ENCODE measurements at regions not wholly inside any gene's neighbourhood (a gene's known extent, or its start where the extent isn't known, plus 50 kb on each side); places are given as distances from the start of the nearest gene placed in this dataset.

GRCh38 chr18:45320724-45321123 is 294.6 kb upstream of the SLC14A2 start:
- Histone ChIP-seq H3K27ac (peak overlapping the region in 1 of 2 donors; percentile 12), H3K27me3 (no peaks in the 10 kb centered on the region), H3K36me3 (no peaks in the 10 kb centered on the region), H3K4me1 (peaks cover 0 to 4% of the 10 kb centered on the region in 2 donors), H3K4me3 (no peak overlapping the region), H3K9me3 (no peaks in the 10 kb centered on the region)
- DNase-seq, result peak in 1 of 2 donors; percentile 24
- intact Hi-C loops (cut with DNase I; ENCODE audit: low total_unique reads), result no loop called here
- TF ChIP-seq POLR2A (IDR thresholded peaks at IDR 0.05), result no peak
- TF ChIP-seq, protein P1, sequence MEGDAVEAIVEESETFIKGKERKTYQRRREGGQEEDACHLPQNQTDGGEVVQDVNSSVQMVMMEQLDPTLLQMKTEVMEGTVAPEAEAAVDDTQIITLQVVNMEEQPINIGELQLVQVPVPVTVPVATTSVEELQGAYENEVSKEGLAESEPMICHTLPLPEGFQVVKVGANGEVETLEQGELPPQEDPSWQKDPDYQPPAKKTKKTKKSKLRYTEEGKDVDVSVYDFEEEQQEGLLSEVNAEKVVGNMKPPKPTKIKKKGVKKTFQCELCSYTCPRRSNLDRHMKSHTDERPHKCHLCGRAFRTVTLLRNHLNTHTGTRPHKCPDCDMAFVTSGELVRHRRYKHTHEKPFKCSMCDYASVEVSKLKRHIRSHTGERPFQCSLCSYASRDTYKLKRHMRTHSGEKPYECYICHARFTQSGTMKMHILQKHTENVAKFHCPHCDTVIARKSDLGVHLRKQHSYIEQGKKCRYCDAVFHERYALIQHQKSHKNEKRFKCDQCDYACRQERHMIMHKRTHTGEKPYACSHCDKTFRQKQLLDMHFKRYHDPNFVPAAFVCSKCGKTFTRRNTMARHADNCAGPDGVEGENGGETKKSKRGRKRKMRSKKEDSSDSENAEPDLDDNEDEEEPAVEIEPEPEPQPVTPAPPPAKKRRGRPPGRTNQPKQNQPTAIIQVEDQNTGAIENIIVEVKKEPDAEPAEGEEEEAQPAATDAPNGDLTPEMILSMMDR (IDR thresholded peaks at IDR 0.05), result no peak

DNA sequence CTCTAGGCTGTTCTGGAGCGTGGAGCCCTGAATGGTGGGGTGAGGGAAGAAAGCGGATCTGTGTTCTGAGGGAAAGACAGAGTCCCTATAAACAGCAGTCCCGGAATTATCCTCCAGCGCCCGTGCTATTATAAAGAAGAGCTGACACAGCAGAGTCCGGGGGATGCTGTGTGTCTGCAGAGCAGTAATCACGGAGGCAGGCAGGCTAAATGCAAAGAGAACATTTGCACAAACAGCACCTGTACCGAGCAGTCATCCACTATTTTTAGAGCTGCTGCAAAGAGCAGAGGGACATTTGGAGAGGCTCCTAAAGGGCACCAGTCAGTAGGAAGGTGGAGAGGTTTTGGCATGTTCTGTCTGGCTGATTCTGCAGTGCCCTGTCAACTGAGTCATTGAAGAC is 293.8 kb upstream of the SLC14A2 start:
- TF ChIP-seq POLR2A (IDR thresholded peaks at IDR 0.05), result no peak
- TF ChIP-seq, protein P1 (IDR thresholded peaks at IDR 0.05), result no peak
- H3K27me3 ChIP-seq, result no peaks in the 10 kb centered on the region
- no peaks in the 10 kb centered on the region for H3K9me3 ChIP-seq
- intact Hi-C loops (cut with DNase I; ENCODE audit: low total_unique reads), result no loop called here
- H3K4me3 ChIP-seq, result no peak overlapping the region
- H3K36me3 ChIP-seq, result no peaks in the 10 kb centered on the region
- H3K27ac ChIP-seq, result no peak overlapping the region
- DNase-seq, result no peak
- peaks cover 0 to 4% of the 10 kb centered on the region in 2 donors for H3K4me1 ChIP-seq

DNA sequence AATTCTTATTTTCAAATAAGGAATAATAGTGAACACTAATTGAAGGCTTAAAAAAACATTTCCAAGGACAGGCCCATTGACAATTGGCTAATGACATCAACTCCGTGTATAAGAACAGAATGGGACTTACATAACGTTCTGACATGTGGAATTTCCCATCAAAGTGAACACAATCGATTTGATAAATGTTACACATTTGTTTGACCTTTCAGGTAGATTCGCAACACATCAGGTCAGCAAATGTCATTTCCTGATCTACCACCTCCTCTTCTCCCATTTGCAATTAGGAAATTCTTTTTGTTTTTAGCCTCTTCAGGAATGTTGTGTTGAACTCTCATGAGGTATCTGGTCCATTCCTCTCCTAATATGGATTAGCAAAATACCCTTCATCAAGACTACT is 292.9 kb upstream of the SLC14A2 start:
- no peak overlapping the region for H3K4me3 ChIP-seq
- peaks cover 0 to 4% of the 10 kb centered on the region in 2 donors for H3K4me1 ChIP-seq
- no peak for DNase-seq
- H3K36me3 ChIP-seq, result no peaks in the 10 kb centered on the region
- no peaks in the 10 kb centered on the region for H3K27me3 ChIP-seq
- no peak overlapping the region for H3K27ac ChIP-seq
- intact Hi-C loops (cut with DNase I; ENCODE audit: low total_unique reads), result no loop called here
- TF ChIP-seq POLR2A (IDR thresholded peaks at IDR 0.05), result no peak
- TF ChIP-seq, protein P1 (IDR thresholded peaks at IDR 0.05), result no peak
- H3K9me3 ChIP-seq, result no peaks in the 10 kb centered on the region

DNA sequence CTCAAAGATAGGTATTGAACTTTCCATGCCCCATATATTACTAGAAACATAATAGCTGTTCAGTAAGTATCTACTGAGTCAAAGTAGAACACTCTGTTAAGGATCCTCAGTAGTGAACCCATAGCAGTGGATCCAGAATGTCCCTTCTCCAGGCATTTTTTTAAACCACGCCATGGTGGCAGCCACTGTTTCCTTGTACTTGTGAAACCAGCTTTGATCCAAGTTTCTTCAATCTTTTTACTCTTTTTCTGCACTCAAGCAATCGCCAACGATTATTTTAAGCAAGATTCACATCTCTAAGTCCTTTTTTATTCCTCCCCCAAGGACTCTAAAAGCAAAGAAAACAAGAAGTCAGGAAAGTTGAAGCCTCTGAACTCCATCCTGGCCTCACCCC is 291.2 kb upstream of the SLC14A2 start:
- Histone ChIP-seq H3K9me3 (no peaks in the 10 kb centered on the region), H3K36me3 (no peaks in the 10 kb centered on the region), H3K4me1 (peaks cover 0 to 4% of the 10 kb centered on the region in 2 donors), H3K27me3 (no peaks in the 10 kb centered on the region), H3K27ac (peak overlapping the region; percentile 43 to 67), H3K4me3 (no peak overlapping the region)
- intact Hi-C loops (cut with DNase I; ENCODE audit: low total_unique reads), result no loop called here
- no peak for DNase-seq
- TF ChIP-seq, protein P1 (IDR thresholded peaks at IDR 0.05), result no peak
- TF ChIP-seq POLR2A (IDR thresholded peaks at IDR 0.05), result no peak

GRCh38 chr18:45324495-45325113 is 290.7 kb upstream of the SLC14A2 start:
- intact Hi-C loops (cut with DNase I; ENCODE audit: low total_unique reads), result no loop called here
- Histone ChIP-seq H3K27me3 (no peaks in the 10 kb centered on the region), H3K4me3 (no peak overlapping the region), H3K4me1 (peaks cover 0 to 4% of the 10 kb centered on the region in 2 donors), H3K27ac (peak overlapping the region; percentile 43 to 67), H3K36me3 (no peaks in the 10 kb centered on the region), H3K9me3 (no peaks in the 10 kb centered on the region)
- no peak for TF ChIP-seq POLR2A (IDR thresholded peaks at IDR 0.05)
- peak; percentile 83 to 88 for DNase-seq
